CD4-positive, alpha-beta T cell (primary cell): ENCODE measurements at regions not wholly inside any gene's neighbourhood (a gene's known extent, or its start where the extent isn't known, plus 50 kb on each side); places are given as distances from the start of the nearest gene placed in this dataset.

Experiments
- ATAC-seq: fragments of 200-7000 bp; cut with Tn5 transposase; one replicate; pipeline ENCODE4 v1.10.0; 2022; ENCODE audit warnings: mild to moderate bottlenecking; ENCODE audit not compliant: poor library complexity
- CTCF ChIA-PET: fragments of 350-600 bp; sonication (Branson Sonifier 250); formaldehyde crosslinking; loops from one replicate; lab custom pipeline; 2021; ENCODE audit warnings: antibody characterized with exemption, inconsistent platforms; lab: Charles Lee
- POLR2A ChIA-PET: fragments of 350-600 bp; sonication (Branson Sonifier 250); formaldehyde crosslinking; loops from one replicate; lab custom pipeline; 2021; ENCODE audit warnings: antibody characterized with exemption, inconsistent platforms; lab: Charles Lee
- DNase-seq, 14 experiments: peaks; one replicate each; pipeline ENCODE4 v3.0.0-alpha.2; 2013 to 2020; ENCODE audit warnings: mixed read lengths in 2 of 14
- H3K27ac ChIP-seq, 2 donors: one replicate each; pipeline versions ENCODE4 v1.5.1 to v1.7.0; 2013; ENCODE audit warnings: low read length in 2 of 2, low read depth in 1 of 2, mild to moderate bottlenecking in 1 of 2
- H3K27me3 ChIP-seq, 2 experiments: 1 replicate in 1 of 2; 2 replicates in 1 of 2; pipeline versions ENCODE4 v1.6.1 to v1.7.0; 2013; ENCODE audit warnings: low read length in 2 of 2, control low read depth in 1 of 2, mild to moderate bottlenecking in 1 of 2, moderate library complexity in 1 of 2; ENCODE audit not compliant: insufficient read depth in 2 of 2, control insufficient read depth in 1 of 2
- H3K36me3 ChIP-seq: one replicate; pipeline ENCODE4 v1.6.1; 2013; ENCODE audit warnings: low read length, control low read depth; ENCODE audit not compliant: insufficient read depth
- H3K4me1 ChIP-seq: one replicate; pipeline ENCODE4 v1.6.1; 2013; ENCODE audit warnings: low read length, control low read depth; ENCODE audit not compliant: insufficient read depth
- H3K4me3 ChIP-seq: one replicate; pipeline ENCODE4 v1.5.1; 2013; ENCODE audit warnings: mild to moderate bottlenecking, low read length, moderate library complexity
- H3K9me3 ChIP-seq, 2 experiments: 1 replicate in 1 of 2; 2 replicates in 1 of 2; pipeline versions ENCODE4 v1.6.1 to v1.7.0; 2013; ENCODE audit warnings: low read length in 2 of 2, mild to moderate bottlenecking in 2 of 2, control low read depth in 1 of 2, moderate library complexity in 1 of 2; ENCODE audit not compliant: control insufficient read depth in 1 of 2, insufficient read depth in 1 of 2
- H3K27ac Mint-ChIP-seq: one replicate; pipeline ENCODE4 v1.8.0; 2020; ENCODE audit warnings: mixed read lengths
- H3K27me3 Mint-ChIP-seq: one replicate; pipeline ENCODE4 v1.8.0; 2021; ENCODE audit warnings: mixed read lengths
- H3K36me3 Mint-ChIP-seq: one replicate; pipeline ENCODE4 v1.8.0; 2021; ENCODE audit warnings: low read depth, mixed read lengths
- H3K4me1 Mint-ChIP-seq: one replicate; pipeline ENCODE4 v1.8.0; 2021; ENCODE audit warnings: low read depth, mixed read lengths
- H3K4me3 Mint-ChIP-seq: one replicate; pipeline ENCODE4 v1.8.0; 2020; ENCODE audit warnings: mild to moderate bottlenecking, mixed read lengths
- H3K9me3 Mint-ChIP-seq: one replicate; pipeline ENCODE4 v1.8.0; 2020; ENCODE audit warnings: mixed read lengths
- intact Hi-C, 2 experiments: fragments of 100-400 bp; cut with DNase I in 1 of 2; cut with micrococcal nuclease in 1 of 2; formaldehyde crosslinking; loops; one replicate each; pipeline versions ENCODE4 v1.15.1 to v1.9.0; 2023 to 2025; cut with DNase I, micrococcal nuclease
- TF ChIP-seq, protein P1 (sequence below): fragments of 200-600 bp; IDR thresholded peaks from one replicate; pipeline ENCODE4 v1.8.0; 2022; ENCODE audit warnings: antibody characterized with exemption, mild to moderate bottlenecking

GRCh38 chr6:92888316-92888715 lies 531.0 kb downstream of the EPHA7 start:
- CTCF ChIA-PET: no interaction called here
- no peak overlapping the region for H3K4me3 ChIP-seq
- no peak for DNase-seq
- H3K9me3 ChIP-seq: peaks cover 5 to 11% of the 10 kb centered on the region in 2 experiments
- no peaks in the 10 kb centered on the region for H3K4me1 ChIP-seq
- H3K27me3 ChIP-seq: no peaks in the 10 kb centered on the region
- no peaks in the 10 kb centered on the region for H3K36me3 ChIP-seq
- Mint-ChIP-seq H3K27ac (no peak overlapping the region), H3K36me3 (no peaks in the 10 kb centered on the region), H3K9me3 (peaks cover 4% of the 10 kb centered on the region), H3K4me1 (no peaks in the 10 kb centered on the region), H3K27me3 (no peaks in the 10 kb centered on the region), H3K4me3 (no peak overlapping the region)
- intact Hi-C loops: no loop called here
- no peak overlapping the region for H3K27ac ChIP-seq
- POLR2A ChIA-PET: no interaction called here
- ATAC-seq: no peak
- TF ChIP-seq, protein P1, sequence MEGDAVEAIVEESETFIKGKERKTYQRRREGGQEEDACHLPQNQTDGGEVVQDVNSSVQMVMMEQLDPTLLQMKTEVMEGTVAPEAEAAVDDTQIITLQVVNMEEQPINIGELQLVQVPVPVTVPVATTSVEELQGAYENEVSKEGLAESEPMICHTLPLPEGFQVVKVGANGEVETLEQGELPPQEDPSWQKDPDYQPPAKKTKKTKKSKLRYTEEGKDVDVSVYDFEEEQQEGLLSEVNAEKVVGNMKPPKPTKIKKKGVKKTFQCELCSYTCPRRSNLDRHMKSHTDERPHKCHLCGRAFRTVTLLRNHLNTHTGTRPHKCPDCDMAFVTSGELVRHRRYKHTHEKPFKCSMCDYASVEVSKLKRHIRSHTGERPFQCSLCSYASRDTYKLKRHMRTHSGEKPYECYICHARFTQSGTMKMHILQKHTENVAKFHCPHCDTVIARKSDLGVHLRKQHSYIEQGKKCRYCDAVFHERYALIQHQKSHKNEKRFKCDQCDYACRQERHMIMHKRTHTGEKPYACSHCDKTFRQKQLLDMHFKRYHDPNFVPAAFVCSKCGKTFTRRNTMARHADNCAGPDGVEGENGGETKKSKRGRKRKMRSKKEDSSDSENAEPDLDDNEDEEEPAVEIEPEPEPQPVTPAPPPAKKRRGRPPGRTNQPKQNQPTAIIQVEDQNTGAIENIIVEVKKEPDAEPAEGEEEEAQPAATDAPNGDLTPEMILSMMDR: no peak

GRCh38 chr6:92887871-92888270 lies 531.5 kb downstream of the EPHA7 start:
- H3K27ac ChIP-seq: no peak overlapping the region
- H3K4me3 ChIP-seq: no peak overlapping the region
- DNase-seq (no peak), ATAC-seq (no peak)
- Mint-ChIP-seq H3K27me3 (no peaks in the 10 kb centered on the region), H3K4me3 (no peak overlapping the region), H3K9me3 (peaks cover 4% of the 10 kb centered on the region), H3K36me3 (no peaks in the 10 kb centered on the region), H3K4me1 (no peaks in the 10 kb centered on the region), H3K27ac (no peak overlapping the region)
- H3K36me3 ChIP-seq: no peaks in the 10 kb centered on the region
- peaks cover 5 to 11% of the 10 kb centered on the region in 2 experiments for H3K9me3 ChIP-seq
- TF ChIP-seq, protein P1: no peak
- ChIA-PET CTCF (no interaction called here), POLR2A (no interaction called here)
- intact Hi-C loops: no loop called here
- H3K4me1 ChIP-seq: no peaks in the 10 kb centered on the region
- H3K27me3 ChIP-seq: no peaks in the 10 kb centered on the region

- H3K27ac Mint-ChIP-seq: no peak overlapping the region
- no peaks in the 10 kb centered on the region for H3K36me3 Mint-ChIP-seq
- intact Hi-C loops: no loop called here
- CTCF ChIA-PET: no interaction called here
- TF ChIP-seq, protein P1: no peak
- H3K4me1 Mint-ChIP-seq: no peaks in the 10 kb centered on the region
- Histone ChIP-seq H3K4me3 (no peak overlapping the region), H3K27me3 (no peaks in the 10 kb centered on the region), H3K27ac (no peak overlapping the region), H3K36me3 (no peaks in the 10 kb centered on the region), H3K4me1 (no peaks in the 10 kb centered on the region), H3K9me3 (peaks cover 4 to 10% of the 10 kb centered on the region in 2 experiments)
- no peaks in the 10 kb centered on the region for H3K27me3 Mint-ChIP-seq
- no peak overlapping the region for H3K4me3 Mint-ChIP-seq
- H3K9me3 Mint-ChIP-seq: peaks cover 16% of the 10 kb centered on the region
- POLR2A ChIA-PET: no interaction called here
- ATAC-seq (no peak), DNase-seq (no peak)
Observed at GRCh38 chr6:92879526-92879925, 539.8 kb downstream of the EPHA7 start.
